ENCODE measurements at regions not wholly inside any gene's neighbourhood (a gene's known extent, or its start where the extent isn't known, plus 50 kb on each side); places are given as distances from the start of the nearest gene placed in this dataset.

DNA sequence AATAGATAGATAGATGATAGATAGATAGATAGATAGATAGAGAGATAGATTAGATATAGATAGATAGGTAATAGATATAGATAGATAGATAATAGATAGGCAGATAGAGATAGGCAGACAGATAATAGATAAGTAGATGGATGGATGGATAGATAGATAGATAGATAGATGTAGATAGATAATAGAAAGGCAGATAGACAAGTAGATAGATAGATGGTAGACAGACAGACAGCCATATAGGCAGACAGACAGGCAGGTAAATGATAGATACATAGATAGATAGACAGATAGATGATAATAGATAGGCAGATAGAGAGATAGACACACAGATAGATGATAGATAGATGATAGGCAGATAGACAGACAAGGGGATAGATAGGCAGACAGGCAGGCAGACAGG is 191.4 kb upstream of the TNRC6C start:
- no peak for TF ChIP-seq EP300 (IDR thresholded peaks at IDR 0.05)
- TF ChIP-seq CTCF (IDR thresholded peaks at IDR 0.05) = no peak
- no peak for TF ChIP-seq POLR2AphosphoS5 (IDR thresholded peaks at IDR 0.05)
